HEK293 (cell line): ENCODE measurements at regions not wholly inside any gene's neighbourhood (a gene's known extent, or its start where the extent isn't known, plus 50 kb on each side); places are given as distances from the start of the nearest gene placed in this dataset.

Experiments
- CTCF ChIA-PET: fragments of 350-600 bp; formaldehyde crosslinking; extraction: SDS; loops from one replicate; lab custom pipeline; 2021; ENCODE audit warnings: antibody characterized with exemption; lab: Yijun Ruan, JAX
- POLR2A ChIA-PET: fragments of 300-600 bp; formaldehyde crosslinking; extraction: SDS; loops from one replicate; lab custom pipeline; 2020; ENCODE audit warnings: antibody characterized with exemption, inconsistent platforms; lab: Yijun Ruan, JAX
- H3K27ac ChIP-seq: fragments of 200-500 bp; sonication (Bioruptor generic); 2 replicates; pipeline ENCODE4 v1.5.1; 2014; ENCODE audit warnings: low read depth, low read length, control low read depth, inconsistent platforms; ENCODE audit errors: extremely low read depth
- H3K36me3 ChIP-seq, 2 experiments: fragments of 200-500 bp in 1 of 2; sonication (Bioruptor generic) in 1 of 2; 1 replicate in 1 of 2; 2 replicates in 1 of 2; pipeline ENCODE4 v1.5.1; 2014 to 2017; ENCODE audit warnings: inconsistent platforms in 2 of 2, low read length in 2 of 2; ENCODE audit not compliant: control insufficient read depth in 2 of 2, insufficient read depth in 1 of 2
- H3K4me1 ChIP-seq: fragments of 200-500 bp; sonication (Bioruptor generic); 2 replicates; pipeline ENCODE4 v1.5.1; 2014; ENCODE audit warnings: mild to moderate bottlenecking, low read length, inconsistent platforms; ENCODE audit not compliant: control insufficient read depth, insufficient read depth
- H3K4me3 ChIP-seq: 2 replicates; pipeline ENCODE4 v1.5.1; 2011; ENCODE audit warnings: low read depth, mild to moderate bottlenecking, control low read depth, low read length, moderate library complexity
- H3K9me3 ChIP-seq: fragments of 200-500 bp; sonication (Bioruptor generic); 2 replicates; pipeline ENCODE4 v1.5.1; 2014; ENCODE audit warnings: low read depth, low read length, inconsistent platforms; ENCODE audit not compliant: control insufficient read depth, insufficient read depth
- KLF7 ChIP-seq: fragments of 450-650 bp; formaldehyde crosslinking; IDR thresholded peaks from 2 replicates; pipeline ENCODE4 v1.5.1; 2016; ENCODE audit warnings: missing biosample characterization, missing genetic modification characterization, borderline replicate concordance
- MYNN ChIP-seq: fragments of 450-650 bp; formaldehyde crosslinking; IDR thresholded peaks from 2 replicates; pipeline ENCODE4 v1.5.1; 2016; ENCODE audit warnings: missing biosample characterization, missing genetic modification characterization, borderline replicate concordance
- YY2 ChIP-seq: fragments of 450-650 bp; formaldehyde crosslinking; IDR thresholded peaks from 2 replicates; pipeline ENCODE4 v1.5.1; 2016; ENCODE audit warnings: missing biosample characterization, missing genetic modification characterization
- ZBTB8A ChIP-seq: fragments of 450-650 bp; formaldehyde crosslinking; IDR thresholded peaks from 2 replicates; pipeline ENCODE4 v1.5.1; 2016; ENCODE audit warnings: missing biosample characterization, missing genetic modification characterization
- ZFP3 ChIP-seq: fragments of 450-650 bp; formaldehyde crosslinking; IDR thresholded peaks from 2 replicates; pipeline ENCODE4 v1.5.1; 2016; ENCODE audit warnings: low read depth, missing biosample characterization, missing genetic modification characterization
- ZNF140 ChIP-seq: fragments of 450-650 bp; formaldehyde crosslinking; IDR thresholded peaks from 2 replicates; pipeline ENCODE4 v1.5.1; 2016; ENCODE audit warnings: missing biosample characterization, missing genetic modification characterization
- ZNF146 ChIP-seq: fragments of 450-650 bp; formaldehyde crosslinking; IDR thresholded peaks from 2 replicates; pipeline ENCODE4 v1.5.1; 2016; ENCODE audit warnings: missing biosample characterization, missing genetic modification characterization
- ZNF23 ChIP-seq: fragments of 450-650 bp; formaldehyde crosslinking; IDR thresholded peaks from 2 replicates; pipeline ENCODE4 v1.5.1; 2016; ENCODE audit warnings: missing biosample characterization, missing genetic modification characterization, borderline replicate concordance
- ZNF248 ChIP-seq: fragments of 450-650 bp; formaldehyde crosslinking; IDR thresholded peaks from 2 replicates; pipeline ENCODE4 v1.5.1; 2017; ENCODE audit warnings: missing biosample characterization, missing genetic modification characterization
- ZNF341 ChIP-seq: fragments of 450-650 bp; formaldehyde crosslinking; IDR thresholded peaks from 2 replicates; pipeline ENCODE4; 2016; ENCODE audit warnings: low read depth, missing biosample characterization, missing genetic modification characterization
- ZNF391 ChIP-seq: fragments of 450-650 bp; formaldehyde crosslinking; IDR thresholded peaks from 2 replicates; pipeline ENCODE4 v1.5.1; 2016; ENCODE audit warnings: low read depth, missing biosample characterization, missing genetic modification characterization, borderline replicate concordance
- ZNF513 ChIP-seq: fragments of 450-650 bp; IDR thresholded peaks from 2 replicates; pipeline ENCODE4 v1.5.1; 2018; ENCODE audit warnings: missing biosample characterization, missing genetic modification characterization
- ZNF624 ChIP-seq: fragments of 450-650 bp; formaldehyde crosslinking; IDR thresholded peaks from 2 replicates; pipeline ENCODE4 v1.5.1; 2017; ENCODE audit warnings: missing biosample characterization, missing genetic modification characterization
- ZNF645 ChIP-seq: fragments of 450-650 bp; formaldehyde crosslinking; IDR thresholded peaks from 2 replicates; pipeline ENCODE4; 2016; ENCODE audit warnings: missing biosample characterization, missing genetic modification characterization
- ZNF692 ChIP-seq: fragments of 450-650 bp; formaldehyde crosslinking; IDR thresholded peaks from 2 replicates; pipeline ENCODE4 v1.5.1; 2016; ENCODE audit warnings: missing biosample characterization, missing genetic modification characterization
- ZNF837 ChIP-seq: fragments of 450-650 bp; formaldehyde crosslinking; IDR thresholded peaks from 2 replicates; pipeline ENCODE4 v1.5.1; 2016; ENCODE audit warnings: missing biosample characterization, missing genetic modification characterization

- no peak for TF ChIP-seq ZNF341 (tag by site-specific recombination)
- no peak for TF ChIP-seq ZBTB8A
- no peak for TF ChIP-seq ZNF645 (tag by site-specific recombination)
- no peak for TF ChIP-seq ZFP3
- no peak for TF ChIP-seq ZNF23 (tag by site-specific recombination)
- no peak for TF ChIP-seq ZNF624
- H3K36me3 ChIP-seq = no peaks in the 10 kb centered on the region; a peak in 1 of 3 replicates
- H3K9me3 ChIP-seq = no peaks in the 10 kb centered on the region
- no peaks in the 10 kb centered on the region for H3K4me1 ChIP-seq
- ChIA-PET CTCF (interaction anchor here (0.7 to 7.2 kb wide), 2 partner anchors 20 to 30 kb away, joined by 6 to 65 read pairs; no protein-coding TSS in a partner anchor), POLR2A (no interaction called here)
- H3K27ac ChIP-seq = no peak overlapping the region
- no peak overlapping the region for H3K4me3 ChIP-seq
Observed at GRCh38 chr10:77692782-77693181, 55.2 kb upstream of the KCNMA1 start.

- ChIA-PET POLR2A (no interaction called here), CTCF (interaction anchor here (0.7 to 1.3 kb wide), 4 partner anchors 17 to 39 kb away, joined by 3 to 5 read pairs (median 4); no protein-coding TSS in a partner anchor)
- no peaks in the 10 kb centered on the region for H3K36me3 ChIP-seq
- H3K27ac ChIP-seq = no peak overlapping the region
- H3K4me3 ChIP-seq = no peak overlapping the region
- no peaks in the 10 kb centered on the region for H3K4me1 ChIP-seq
- TF ChIP-seq ZNF513 (peak; percentile 79), ZNF837 (tag by site-specific recombination) (no peak)
- no peaks in the 10 kb centered on the region for H3K9me3 ChIP-seq
Observed at GRCh38 chr10:77689339-77689738, 51.7 kb upstream of the KCNMA1 start.

- H3K9me3 ChIP-seq = no peaks in the 10 kb centered on the region
- H3K27ac ChIP-seq = no peak overlapping the region
- H3K4me1 ChIP-seq = no peaks in the 10 kb centered on the region
- no peaks in the 10 kb centered on the region for H3K36me3 ChIP-seq
- TF ChIP-seq ZNF248 (no peak), ZNF140 (tag by site-specific recombination) (no peak), ZNF692 (tag by site-specific recombination) (no peak), ZNF146 (no peak), YY2 (tag by site-specific recombination) (no peak), ZNF391 (no peak), MYNN (tag by site-specific recombination) (no peak), KLF7 (tag by site-specific recombination) (no peak)
- TF ChIP-seq, all 188 proteins: peak for 0
- ChIA-PET POLR2A (no interaction called here), CTCF (interaction anchor here (0.5 to 2.1 kb wide), 2 partner anchors 24 to 229 kb away, joined by 3 to 14 read pairs; no protein-coding TSS in a partner anchor)
- no peak overlapping the region for H3K4me3 ChIP-seq
Observed at GRCh38 chr10:77687621-77688020, 50.0 kb upstream of the KCNMA1 start.
